Activated T-helper 17 cell treated with anti-CD3 and anti-CD28 coated beads, Interleukin-2, amount 50 U/mL, for 72 hours (primary cell): ENCODE measurements at regions not wholly inside any gene's neighbourhood (a gene's known extent, or its start where the extent isn't known, plus 50 kb on each side); places are given as distances from the start of the nearest gene placed in this dataset.

Experiments used
- ATAC-seq: fragments of 150-1000 bp; cut with Tn5 transposase; replicated peaks from 2 replicates; pipeline ENCODE4 v1.10.0; 2021; ENCODE audit warnings: mild to moderate bottlenecking, moderate library complexity
- H3K27ac Mint-ChIP-seq: one replicate; pipeline ENCODE4 v1.8.0; 2022; ENCODE audit warnings: mixed read lengths
- H3K27me3 Mint-ChIP-seq: one replicate; pipeline ENCODE4 v1.8.0; 2022; ENCODE audit warnings: mixed read lengths
- H3K36me3 Mint-ChIP-seq: one replicate; pipeline ENCODE4 v1.8.0; 2022; ENCODE audit warnings: low read depth, mild to moderate bottlenecking, mixed read lengths
- H3K4me1 Mint-ChIP-seq: one replicate; pipeline ENCODE4 v1.8.0; 2022; ENCODE audit warnings: mixed read lengths
- H3K4me3 Mint-ChIP-seq: one replicate; pipeline ENCODE4 v1.8.0; 2022; ENCODE audit warnings: mild to moderate bottlenecking, mixed read lengths
- H3K9me3 Mint-ChIP-seq: one replicate; pipeline ENCODE4 v1.8.0; 2022; ENCODE audit warnings: mixed read lengths

GRCh38 chr4:4781936-4782707 lies 77.3 kb upstream of the MSX1 start:
- no peaks in the 10 kb centered on the region for H3K9me3 Mint-ChIP-seq
- H3K27me3 Mint-ChIP-seq = peaks cover 7% of the 10 kb centered on the region
- H3K27ac Mint-ChIP-seq = no peak overlapping the region
- H3K4me1 Mint-ChIP-seq = no peaks in the 10 kb centered on the region
- no peak for ATAC-seq
- H3K4me3 Mint-ChIP-seq = no peak overlapping the region
- H3K36me3 Mint-ChIP-seq = no peaks in the 10 kb centered on the region

DNA sequence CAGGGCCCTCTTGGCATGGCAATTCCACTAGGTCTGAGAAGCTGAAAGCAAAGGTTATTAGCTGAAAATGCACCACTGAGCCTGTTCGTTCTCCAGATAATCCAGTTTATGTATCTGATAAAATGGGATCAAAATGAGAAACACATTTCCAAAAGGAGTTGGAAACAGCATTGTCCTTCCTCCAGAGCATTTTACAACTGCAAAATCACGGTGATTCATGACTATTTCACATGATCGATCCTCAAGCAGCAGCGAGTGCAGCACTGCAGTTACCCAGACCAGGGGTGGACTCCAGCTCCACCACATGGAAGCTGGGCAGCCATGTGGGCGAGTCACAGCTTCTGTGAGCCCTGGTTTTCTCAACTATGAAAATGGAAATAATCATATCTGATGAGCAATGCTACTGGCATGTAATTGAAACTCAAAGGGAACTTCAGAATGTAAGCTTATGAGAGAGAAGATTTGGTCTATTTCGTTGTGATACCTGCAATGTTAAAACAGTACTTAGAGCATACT lies 78.7 kb upstream of the MSX1 start:
- Mint-ChIP-seq H3K27me3 (peaks cover 7% of the 10 kb centered on the region), H3K27ac (no peak overlapping the region), H3K4me1 (no peaks in the 10 kb centered on the region), H3K9me3 (no peaks in the 10 kb centered on the region), H3K36me3 (no peaks in the 10 kb centered on the region), H3K4me3 (no peak overlapping the region)
- ATAC-seq = no peak

DNA sequence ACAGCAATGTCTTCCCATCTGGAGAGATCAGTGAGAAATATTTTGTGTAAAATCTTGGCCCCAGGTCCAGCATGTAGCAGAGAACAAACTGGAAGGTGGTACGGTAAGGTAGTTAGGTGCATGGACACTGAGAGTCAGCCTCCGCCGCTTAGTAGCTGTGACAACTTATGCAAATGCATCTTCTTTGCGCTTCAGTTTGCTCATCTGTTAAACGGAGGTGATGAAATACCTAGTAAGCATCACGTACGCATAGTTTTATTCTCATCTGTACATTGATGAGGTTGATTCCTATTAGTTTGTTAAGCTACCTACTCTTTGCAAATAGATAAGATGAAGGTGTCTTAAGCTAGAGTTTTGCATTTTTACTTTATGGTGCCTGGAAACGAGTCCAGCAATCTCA lies 80.0 kb upstream of the MSX1 start:
- no peaks in the 10 kb centered on the region for H3K4me1 Mint-ChIP-seq
- H3K27ac Mint-ChIP-seq = no peak overlapping the region
- no peaks in the 10 kb centered on the region for H3K9me3 Mint-ChIP-seq
- no peak overlapping the region for H3K4me3 Mint-ChIP-seq
- ATAC-seq = no peak
- H3K27me3 Mint-ChIP-seq = peaks cover 7% of the 10 kb centered on the region
- no peaks in the 10 kb centered on the region for H3K36me3 Mint-ChIP-seq

DNA sequence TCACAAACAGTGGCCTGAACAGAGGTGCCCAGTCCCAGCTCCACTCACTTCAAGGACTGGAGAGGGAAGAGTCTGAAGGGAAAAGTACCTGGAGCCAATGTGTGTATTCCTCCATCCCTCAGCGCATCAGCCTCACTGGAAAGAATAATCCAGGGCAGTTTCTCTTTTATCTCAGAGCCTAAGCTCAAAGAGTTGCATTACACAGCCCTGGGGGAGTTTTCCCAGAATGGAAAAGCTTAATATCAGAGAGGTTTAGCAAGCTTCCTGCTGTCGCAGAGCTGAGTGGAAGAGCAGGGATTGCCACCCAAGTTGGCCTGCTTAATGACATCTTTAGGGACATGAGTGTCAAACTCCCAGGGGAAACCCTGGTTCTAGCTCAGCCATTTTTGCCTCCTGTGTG lies 80.4 kb upstream of the MSX1 start:
- peaks cover 7% of the 10 kb centered on the region for H3K27me3 Mint-ChIP-seq
- no peaks in the 10 kb centered on the region for H3K36me3 Mint-ChIP-seq
- H3K27ac Mint-ChIP-seq = no peak overlapping the region
- H3K4me1 Mint-ChIP-seq = no peaks in the 10 kb centered on the region
- H3K4me3 Mint-ChIP-seq = no peak overlapping the region
- ATAC-seq = no peak
- no peaks in the 10 kb centered on the region for H3K9me3 Mint-ChIP-seq

DNA sequence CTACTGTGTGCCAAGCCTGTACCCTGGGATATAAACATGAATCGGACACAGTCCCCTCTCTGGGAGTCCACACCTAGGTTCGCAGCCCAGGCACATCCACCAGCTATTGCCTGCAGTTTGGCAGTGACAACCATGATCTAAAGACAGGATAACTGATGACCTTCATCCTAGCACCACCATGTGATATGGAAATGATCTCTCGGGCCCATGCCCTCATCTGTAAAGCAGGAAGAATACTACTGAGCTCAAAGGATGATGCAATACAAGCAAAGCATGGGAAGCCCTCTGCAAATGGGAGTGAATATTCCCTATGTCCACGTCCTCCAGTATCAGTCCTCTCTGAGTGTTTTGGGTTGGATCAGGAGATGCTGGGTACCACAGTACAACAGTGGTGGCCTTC lies 80.9 kb upstream of the MSX1 start:
- Mint-ChIP-seq H3K4me1 (no peaks in the 10 kb centered on the region), H3K27me3 (peaks cover 7% of the 10 kb centered on the region), H3K9me3 (no peaks in the 10 kb centered on the region), H3K36me3 (no peaks in the 10 kb centered on the region), H3K27ac (no peak overlapping the region), H3K4me3 (no peak overlapping the region)
- no peak for ATAC-seq

DNA sequence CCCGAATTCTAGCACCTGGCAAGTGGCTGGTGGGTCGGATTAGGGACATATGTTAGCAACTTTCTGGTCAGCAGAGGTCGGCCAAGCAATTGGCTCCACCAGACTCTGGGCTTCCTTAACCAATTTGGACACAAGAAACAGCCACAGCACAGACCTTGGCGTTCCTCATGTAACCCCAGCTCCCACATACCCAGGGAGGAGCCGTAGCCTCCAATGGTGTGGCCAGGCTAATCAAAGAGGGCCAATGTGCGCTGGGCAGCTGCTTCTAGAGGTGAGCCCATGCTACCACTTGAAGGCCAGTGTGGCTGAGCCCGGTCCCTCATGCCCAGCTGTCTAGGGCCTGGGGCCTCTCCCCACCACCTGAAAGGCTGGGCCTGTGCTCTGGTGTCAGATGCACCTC lies 82.5 kb upstream of the MSX1 start:
- no peak overlapping the region for H3K27ac Mint-ChIP-seq
- ATAC-seq = no peak
- H3K4me1 Mint-ChIP-seq = no peaks in the 10 kb centered on the region
- no peak overlapping the region for H3K4me3 Mint-ChIP-seq
- no peaks in the 10 kb centered on the region for H3K9me3 Mint-ChIP-seq
- peaks cover under 1% of the 10 kb centered on the region for H3K27me3 Mint-ChIP-seq
- no peaks in the 10 kb centered on the region for H3K36me3 Mint-ChIP-seq

DNA sequence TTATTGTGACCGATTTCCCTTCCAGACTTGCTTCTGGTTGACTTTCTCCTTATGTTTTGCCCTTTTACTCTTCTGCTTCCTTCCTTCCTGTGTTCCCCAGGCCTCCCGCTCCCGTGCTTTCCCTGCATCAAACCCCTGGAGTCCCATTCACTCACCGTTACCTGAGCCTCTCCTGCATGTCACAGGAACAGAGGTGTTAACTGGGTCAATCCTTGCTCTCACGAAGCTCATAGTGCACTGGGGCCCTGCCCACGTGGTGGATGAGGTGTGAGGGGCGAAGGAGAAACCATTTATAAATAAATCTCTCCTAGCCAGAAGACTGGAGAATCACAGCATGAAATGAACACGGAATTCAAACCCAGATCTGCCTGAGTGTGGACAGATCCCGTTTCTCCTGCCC lies 83.1 kb upstream of the MSX1 start:
- ATAC-seq = no peak
- H3K36me3 Mint-ChIP-seq = no peaks in the 10 kb centered on the region
- no peak overlapping the region for H3K4me3 Mint-ChIP-seq
- no peaks in the 10 kb centered on the region for H3K4me1 Mint-ChIP-seq
- no peaks in the 10 kb centered on the region for H3K9me3 Mint-ChIP-seq
- no peaks in the 10 kb centered on the region for H3K27me3 Mint-ChIP-seq
- H3K27ac Mint-ChIP-seq = no peak overlapping the region

DNA sequence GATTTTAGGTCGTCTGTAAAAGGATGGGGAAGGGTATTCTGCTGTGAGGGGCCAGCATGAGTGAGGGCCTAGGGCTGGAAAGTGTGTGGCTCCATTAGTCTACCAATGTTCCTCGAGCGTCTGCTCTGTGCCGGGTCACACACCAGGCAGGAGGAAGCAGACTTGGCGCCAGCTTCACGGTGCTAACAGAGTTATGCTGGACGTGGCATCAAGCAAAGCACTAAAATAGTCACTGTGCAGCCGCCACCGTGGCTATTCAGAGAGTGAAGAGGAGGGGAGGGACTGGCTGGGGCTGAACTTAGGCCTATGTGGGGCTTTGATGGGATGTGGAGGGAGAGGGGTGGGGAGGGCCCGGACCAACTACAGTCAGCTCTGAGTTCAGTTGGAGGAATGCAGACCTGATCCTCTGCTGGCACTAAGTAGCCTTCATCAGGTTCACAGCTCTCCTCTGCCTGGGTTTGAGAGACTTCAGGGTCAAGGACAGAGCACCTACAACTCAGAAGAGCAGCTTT lies 83.9 kb upstream of the MSX1 start:
- no peaks in the 10 kb centered on the region for H3K36me3 Mint-ChIP-seq
- no peak overlapping the region for H3K27ac Mint-ChIP-seq
- no peak overlapping the region for H3K4me3 Mint-ChIP-seq
- H3K4me1 Mint-ChIP-seq = no peaks in the 10 kb centered on the region
- ATAC-seq = no peak
- no peaks in the 10 kb centered on the region for H3K9me3 Mint-ChIP-seq
- H3K27me3 Mint-ChIP-seq = no peaks in the 10 kb centered on the region

DNA sequence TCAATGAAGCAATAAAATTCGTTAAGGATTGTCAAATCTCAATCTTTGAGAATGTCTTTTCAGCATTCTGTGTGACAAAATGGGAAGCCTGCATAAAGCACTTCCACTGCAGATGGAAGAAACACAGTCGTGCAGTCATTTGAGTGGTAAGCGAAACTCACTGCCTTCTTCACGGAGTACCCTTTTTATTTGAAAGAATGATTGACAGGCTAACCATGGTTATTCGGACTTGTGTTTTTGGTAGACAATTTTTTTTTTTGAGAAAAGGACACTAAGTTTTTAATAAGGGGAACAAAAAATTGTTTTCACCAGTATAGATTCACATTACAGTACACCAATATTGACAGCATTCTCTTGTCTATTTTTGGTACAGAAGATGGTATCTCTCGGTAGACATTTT lies 86.9 kb upstream of the MSX1 start:
- Mint-ChIP-seq H3K27ac (no peak overlapping the region), H3K9me3 (no peaks in the 10 kb centered on the region), H3K27me3 (no peaks in the 10 kb centered on the region), H3K4me1 (no peaks in the 10 kb centered on the region), H3K4me3 (no peak overlapping the region), H3K36me3 (no peaks in the 10 kb centered on the region)
- no peak for ATAC-seq

- ATAC-seq = no peak
- Mint-ChIP-seq H3K27ac (no peak overlapping the region), H3K27me3 (no peaks in the 10 kb centered on the region), H3K9me3 (no peaks in the 10 kb centered on the region), H3K36me3 (no peaks in the 10 kb centered on the region), H3K4me1 (no peaks in the 10 kb centered on the region), H3K4me3 (no peak overlapping the region)
These were observed 88.3 kb upstream of the MSX1 start for GRCh38 chr4:4771160-4771559.

- no peaks in the 10 kb centered on the region for H3K36me3 Mint-ChIP-seq
- no peak overlapping the region for H3K4me3 Mint-ChIP-seq
- H3K9me3 Mint-ChIP-seq = no peaks in the 10 kb centered on the region
- H3K4me1 Mint-ChIP-seq = no peaks in the 10 kb centered on the region
- H3K27me3 Mint-ChIP-seq = peaks cover 1% of the 10 kb centered on the region
- no peak overlapping the region for H3K27ac Mint-ChIP-seq
- ATAC-seq = no peak
These were observed 88.9 kb upstream of the MSX1 start for GRCh38 chr4:4770610-4771009.

GRCh38 chr4:4766564-4766963 lies 92.9 kb upstream of the MSX1 start:
- Mint-ChIP-seq H3K9me3 (no peaks in the 10 kb centered on the region), H3K36me3 (peaks cover 5% of the 10 kb centered on the region), H3K4me1 (peaks cover 18% of the 10 kb centered on the region), H3K4me3 (no peak overlapping the region), H3K27ac (no peak overlapping the region), H3K27me3 (peaks cover 9% of the 10 kb centered on the region)
- ATAC-seq = no peak

- Mint-ChIP-seq H3K27me3 (peaks cover 9% of the 10 kb centered on the region), H3K36me3 (peaks cover 5% of the 10 kb centered on the region), H3K27ac (no peak overlapping the region), H3K4me1 (peaks cover 18% of the 10 kb centered on the region), H3K9me3 (no peaks in the 10 kb centered on the region), H3K4me3 (no peak overlapping the region)
- ATAC-seq = no peak
These were observed 93.7 kb upstream of the MSX1 start for GRCh38 chr4:4765811-4766210.

- Mint-ChIP-seq H3K9me3 (no peaks in the 10 kb centered on the region), H3K27ac (peak overlapping the region; percentile 33), H3K4me3 (peak overlapping the region; percentile 73), H3K27me3 (peaks cover 9% of the 10 kb centered on the region), H3K4me1 (peaks cover 18% of the 10 kb centered on the region), H3K36me3 (peaks cover 5% of the 10 kb centered on the region)
- no peak for ATAC-seq
These were observed 94.9 kb upstream of the MSX1 start for GRCh38 chr4:4764558-4764905.

GRCh38 chr4:4763822-4764557 lies 95.5 kb upstream of the MSX1 start:
- Mint-ChIP-seq H3K9me3 (no peaks in the 10 kb centered on the region), H3K4me3 (peak overlapping the region; percentile 73), H3K27ac (peak overlapping the region; percentile 33), H3K27me3 (peaks cover 9% of the 10 kb centered on the region), H3K36me3 (peaks cover 5% of the 10 kb centered on the region), H3K4me1 (peaks cover 18% of the 10 kb centered on the region)
- ATAC-seq = no peak
